ENCODE measurements at regions not wholly inside any gene's neighbourhood (a gene's known extent, or its start where the extent isn't known, plus 50 kb on each side); places are given as distances from the start of the nearest gene placed in this dataset.

- Histone ChIP-seq H2AFZ (ENCODE audit: low read depth, low read length, poor library complexity, severe bottlenecking) (no peak overlapping the region), H4K20me1 (ENCODE audit: insufficient read depth) (no peaks in the 10 kb centered on the region), H3K4me1 (ENCODE audit: control insufficient read depth in 1 of 2, insufficient read depth in 2 of 2, low read length in 2 of 2) (no peaks in the 10 kb centered on the region), H3K9ac (ENCODE audit: low read length) (no peak overlapping the region), H3K27ac (ENCODE audit: low read depth, low read length) (no peak overlapping the region), H3K4me2 (ENCODE audit: low read length) (no peak overlapping the region), H3K27me3 (ENCODE audit: insufficient read depth, low read length) (peaks cover 9% of the 10 kb centered on the region; the same call in 1 of the 2 replicates), H3K9me3 (ENCODE audit: control insufficient read depth in 1 of 2, insufficient read depth in 1 of 2, low read depth in 1 of 2, low read length in 2 of 2) (peaks cover 0 to 15% of the 10 kb centered on the region in 2 experiments; a peak in 2 of 4 replicates), H3K9me2 (ENCODE audit: insufficient read depth) (no peaks in the 10 kb centered on the region), H3K79me2 (ENCODE audit: insufficient read depth, low read length) (no peaks in the 10 kb centered on the region), H3K36me3 (ENCODE audit: control insufficient read depth in 1 of 2, insufficient read depth in 2 of 2, low read length in 2 of 2) (no peaks in the 10 kb centered on the region), H3K4me3 (replicated peaks in 1 of 2; ENCODE audit: low read depth in 1 of 2, low read length in 2 of 2) (no peak overlapping the region)
- intact Hi-C loops (cut with micrococcal nuclease): no loop called here
- ChIA-PET RAD21 (ENCODE audit: low non-redundant PET in 1 of 2, low total read pairs in 2 of 2, uncharacterized antibody in 2 of 2, unreplicated experiment in 2 of 2) (no interaction called here), CTCF (no interaction called here), POLR2A (no interaction called here)
- no TSS peak for BruUV-seq (replicated peaks)
- TF ChIP-seq RAD21 (IDR thresholded peaks at IDR 0.05; ENCODE audit: low read depth) (no peak), ELF1 (IDR thresholded peaks at IDR 0.05; ENCODE audit: borderline replicate concordance, low read depth) (no peak), ZNF274 (IDR thresholded peaks at IDR 0.05; ENCODE audit: low read depth, low read length) (no peak), CBX3 (IDR thresholded peaks at IDR 0.05; ENCODE audit: low read depth) (no peak), EGR1 (IDR thresholded peaks at IDR 0.05; ENCODE audit: low read depth) (no peak), TCF7L2 (IDR thresholded peaks at IDR 0.05; ENCODE audit: borderline replicate concordance, extremely low read depth, insufficient read depth, insufficient read length) (no peak), ZBTB33 (IDR thresholded peaks at IDR 0.05; ENCODE audit: extremely low read depth, insufficient replicate concordance, low read length) (no peak), MAX (IDR thresholded peaks at IDR 0.05) (no peak), EZH2phosphoT487 (IDR thresholded peaks at IDR 0.05; ENCODE audit: borderline replicate concordance) (no peak), CTCF (IDR thresholded peaks at IDR 0.05 in 2 of 3, conservative IDR thresholded peaks at IDR 0.05 in 1 of 3; ENCODE audit: borderline replicate concordance in 1 of 3, insufficient read depth in 1 of 3, low read depth in 2 of 3, low read length in 2 of 3) (no peak), SIN3A (IDR thresholded peaks at IDR 0.05; ENCODE audit: low read depth) (no peak), ATF3 (IDR thresholded peaks at IDR 0.05) (no peak), POLR2AphosphoS5 (IDR thresholded peaks at IDR 0.05; ENCODE audit: low read depth, low read length) (no peak), JUND (IDR thresholded peaks at IDR 0.05) (no peak), REST (IDR thresholded peaks at IDR 0.05; ENCODE audit: low read depth) (no peak), FOSL1 (IDR thresholded peaks at IDR 0.05; ENCODE audit: low read depth) (no peak), SRF (IDR thresholded peaks at IDR 0.05; ENCODE audit: low read depth) (no peak), ZFX (IDR thresholded peaks at IDR 0.05) (no peak), SP1 (IDR thresholded peaks at IDR 0.05; ENCODE audit: low read depth) (no peak), EZH2 (IDR thresholded peaks at IDR 0.05) (no peak)
- DNase-seq (ENCODE audit: low read depth, low spot score): no peak
- ATAC-seq: no peak
Observed at GRCh38 chr1:5765483-5765882, 226.7 kb downstream of the NPHP4 start.

Data from HCT116 (cell line).